HG02884 (cell line): ENCODE measurements at regions not wholly inside any gene's neighbourhood (a gene's known extent, or its start where the extent isn't known, plus 50 kb on each side); places are given as distances from the start of the nearest gene placed in this dataset.
"Not testable (repeated sequence)": the region's sequence is repeated elsewhere in the genome, so short reads cannot be mapped to it uniquely, and the experiment has no call there.

Source experiments
- ATAC-seq: cut with Tn5 transposase; IDR thresholded peaks from one replicate; pipeline ENCODE4 v1.9.1; 2021; ENCODE audit warnings: mild to moderate bottlenecking, moderate library complexity; ENCODE audit not compliant: unreplicated experiment

DNA sequence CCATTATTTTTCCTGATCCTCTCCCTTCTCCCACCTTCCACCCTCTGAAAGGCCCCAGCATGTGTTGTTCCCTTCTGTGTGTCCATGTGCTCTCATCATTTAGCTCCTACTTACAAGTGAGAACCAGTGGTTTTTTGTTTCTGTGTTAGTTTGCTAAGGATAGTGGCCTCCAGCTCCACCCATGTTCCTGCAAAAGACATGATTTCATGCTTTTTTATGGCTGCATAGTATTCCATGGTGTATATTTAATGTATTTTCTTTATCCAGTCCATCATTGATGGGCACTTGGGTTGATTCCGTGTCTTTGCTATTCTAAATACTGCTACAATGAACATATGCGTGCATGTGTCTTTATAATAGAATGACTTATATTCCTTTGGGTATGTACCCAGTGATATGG lies 89.4 kb upstream of the C1orf174 start:
- ATAC-seq: no peak

DNA sequence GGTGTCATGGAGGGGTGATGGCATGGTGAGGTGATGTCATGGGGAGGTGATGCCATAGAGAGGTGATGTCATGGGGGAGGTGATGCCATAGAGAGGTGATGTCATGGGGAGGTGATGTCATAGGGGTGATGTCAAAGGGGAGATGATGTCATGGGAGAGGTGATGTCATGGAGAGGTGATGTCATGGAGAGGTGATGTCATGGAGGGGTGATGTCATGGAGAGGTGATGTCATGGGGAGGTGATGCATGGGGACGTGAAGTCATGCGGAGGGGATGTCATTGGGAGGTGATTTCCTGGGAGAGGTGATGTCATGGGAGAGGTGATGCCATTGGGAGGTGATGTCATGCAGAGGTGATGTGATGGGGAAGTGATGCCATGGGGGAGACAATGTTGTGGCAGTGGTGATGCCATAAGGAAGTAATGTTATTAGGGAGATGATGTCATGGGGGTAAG lies 92.1 kb upstream of the C1orf174 start:
- no peak for ATAC-seq

DNA sequence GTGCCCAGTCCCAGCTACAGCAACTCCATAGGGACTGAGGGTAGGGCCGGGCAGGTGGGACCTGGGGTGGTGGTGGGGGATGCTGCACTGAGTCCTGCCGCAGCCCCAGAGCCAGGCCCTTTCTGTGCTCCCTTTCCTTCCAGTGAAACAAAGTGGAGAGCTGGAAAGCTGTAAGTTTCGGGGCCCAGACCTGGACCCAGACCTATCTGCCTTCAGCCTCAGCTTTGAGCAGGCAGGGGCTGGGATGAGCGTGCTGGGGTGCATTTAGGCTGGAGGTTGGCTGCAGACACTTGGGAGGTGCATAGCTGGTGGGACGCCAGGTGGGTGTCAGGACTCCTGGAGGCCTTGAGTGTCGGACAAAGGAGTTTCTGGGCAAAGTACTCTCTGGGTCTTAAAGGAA lies 92.7 kb upstream of the C1orf174 start:
- no peak for ATAC-seq

DNA sequence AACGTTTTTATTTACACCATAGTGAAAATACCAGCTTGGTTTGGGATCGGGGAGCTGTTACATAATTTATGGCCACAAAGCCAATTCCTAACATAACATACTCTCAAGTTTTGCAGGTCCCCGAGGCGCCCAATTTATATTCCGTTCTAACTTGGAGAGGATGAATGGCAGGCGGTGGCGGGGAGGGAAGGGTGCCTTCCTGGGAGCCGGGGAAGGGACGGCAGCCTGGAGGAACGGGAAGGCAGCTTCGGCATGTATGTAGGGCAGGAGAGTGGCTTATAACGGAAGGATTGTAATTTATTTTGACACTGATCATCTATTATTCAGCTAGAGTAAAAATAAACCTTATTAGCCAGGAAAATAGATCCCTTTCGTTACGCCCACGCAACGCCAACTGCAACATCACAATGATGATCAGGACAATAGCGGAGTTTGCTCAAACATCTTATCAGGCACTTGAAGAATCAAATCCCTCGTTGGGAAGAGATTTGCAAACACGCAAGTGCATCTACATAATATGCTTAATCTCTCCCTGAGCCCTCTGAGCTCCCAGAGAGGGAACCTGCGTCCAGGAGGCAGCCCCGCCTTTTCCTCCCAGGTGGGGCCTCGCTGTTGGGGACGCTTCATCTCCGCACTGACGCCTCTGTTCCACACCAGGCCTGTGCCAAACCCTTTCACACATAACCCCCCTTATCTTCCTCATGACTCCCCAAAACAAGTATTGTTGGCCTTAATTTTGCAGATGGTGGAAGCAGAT lies 93.7 kb upstream of the C1orf174 start:
- ATAC-seq: no peak

DNA sequence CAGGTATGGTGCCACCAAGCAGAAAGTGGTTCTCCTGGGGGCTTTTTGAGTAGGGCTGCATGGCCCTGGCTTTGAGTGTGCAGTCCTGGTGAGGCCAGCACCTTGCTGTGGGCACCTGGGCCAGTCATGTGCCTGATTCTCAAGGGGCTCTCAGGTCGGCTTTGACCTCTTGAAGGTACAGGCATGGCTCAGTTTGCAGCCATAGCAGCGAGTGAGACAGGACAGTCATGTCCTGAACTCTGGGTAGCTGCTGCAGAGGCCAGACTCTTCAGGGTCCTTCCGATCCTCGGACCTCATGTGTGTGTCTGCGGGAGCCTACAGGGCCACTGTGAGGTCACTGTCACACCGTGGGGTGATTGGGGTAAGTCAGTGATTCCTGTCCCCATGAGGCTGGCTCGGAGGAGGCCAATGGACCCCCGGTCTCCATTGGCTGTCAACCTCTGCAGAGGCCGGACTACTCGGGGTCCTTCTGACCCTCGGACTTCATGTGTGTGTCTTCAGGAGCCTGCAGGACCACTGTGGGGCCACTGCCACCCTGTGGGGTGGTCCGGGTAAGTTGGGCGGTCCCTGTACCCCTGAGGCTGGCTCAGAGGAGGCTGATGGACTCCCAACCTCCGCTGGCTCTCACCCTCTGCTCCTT lies 95.2 kb upstream of the C1orf174 start:
- ATAC-seq: no peak

DNA sequence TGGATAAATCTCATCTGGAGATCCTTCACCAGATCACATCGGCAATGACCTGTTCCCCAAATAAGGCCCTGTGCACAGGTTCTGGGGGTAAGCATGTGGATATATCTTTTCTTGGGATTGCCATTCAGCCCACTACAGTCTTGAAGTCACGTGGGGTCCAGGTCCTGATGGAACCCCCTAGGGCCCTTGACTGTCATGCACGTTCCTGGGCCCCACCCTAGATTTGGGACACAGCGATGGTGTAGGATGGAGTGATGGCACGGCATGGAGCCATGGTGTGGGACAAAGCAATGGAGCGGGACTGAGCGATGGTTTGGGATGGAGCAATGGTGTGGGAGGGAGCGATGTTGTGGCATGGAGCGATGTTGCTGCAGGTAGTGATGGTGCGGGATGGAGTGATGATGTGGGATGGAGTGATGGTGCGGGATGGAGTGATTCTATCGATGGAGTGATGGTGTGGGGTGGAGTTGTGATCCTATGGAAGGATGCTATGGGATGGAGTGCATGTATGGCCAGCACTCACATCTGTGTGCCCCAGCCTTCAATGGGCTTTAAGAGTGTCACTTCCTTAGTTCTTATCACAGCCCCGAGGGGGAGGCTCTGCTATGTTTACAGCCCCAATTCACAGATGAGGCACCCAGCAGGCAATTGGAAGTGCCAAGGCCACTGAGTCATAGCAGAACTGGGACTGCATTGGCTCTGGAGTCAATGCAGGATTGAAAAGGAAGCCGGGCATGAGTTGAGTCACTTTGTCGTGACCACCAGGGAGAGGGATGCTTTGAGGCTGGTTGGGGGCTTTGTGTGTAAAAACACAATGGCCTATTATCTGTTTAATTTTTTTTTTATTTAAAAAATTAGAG lies 97.0 kb upstream of the C1orf174 start:
- no peak for ATAC-seq

DNA sequence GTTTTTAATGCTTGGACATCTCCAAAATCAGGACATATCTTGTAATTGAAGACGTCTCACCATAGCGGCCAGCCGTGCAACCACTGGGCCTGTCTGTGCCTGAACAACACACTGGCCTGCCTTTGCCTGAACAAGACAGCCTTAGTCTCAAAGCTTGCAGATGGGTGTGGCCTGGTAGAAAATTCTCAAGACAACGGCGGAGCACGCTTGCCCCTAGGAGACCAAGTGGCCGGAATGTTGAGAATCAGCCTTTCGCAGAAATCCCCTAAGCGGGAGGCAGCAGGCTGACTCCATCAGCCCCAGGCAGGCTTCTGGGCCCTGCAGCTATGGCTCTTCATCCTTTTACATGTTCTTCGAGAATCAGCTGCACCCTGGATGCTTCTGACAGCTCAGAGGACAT lies 98.0 kb upstream of the C1orf174 start:
- no peak for ATAC-seq

DNA sequence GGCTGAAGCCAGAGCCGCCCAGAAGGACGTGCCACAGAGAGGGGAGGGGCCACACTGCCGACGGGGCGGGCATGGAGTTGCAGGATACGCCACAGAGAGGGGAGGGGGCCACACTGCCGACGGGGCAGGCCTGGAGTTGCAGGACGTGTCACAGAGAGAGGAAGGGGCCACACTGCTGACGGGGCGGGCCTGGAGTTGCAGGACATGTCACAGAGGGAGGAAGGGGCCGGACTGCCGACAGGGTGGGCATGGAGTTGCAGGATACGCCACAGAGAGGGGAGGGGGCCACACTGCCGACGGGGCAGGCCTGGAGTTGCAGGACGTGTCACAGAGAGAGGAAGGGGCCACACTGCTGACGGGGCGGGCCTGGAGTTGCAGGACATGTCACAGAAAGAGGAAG lies 99.4 kb upstream of the C1orf174 start:
- not testable (repeated sequence) for ATAC-seq

DNA sequence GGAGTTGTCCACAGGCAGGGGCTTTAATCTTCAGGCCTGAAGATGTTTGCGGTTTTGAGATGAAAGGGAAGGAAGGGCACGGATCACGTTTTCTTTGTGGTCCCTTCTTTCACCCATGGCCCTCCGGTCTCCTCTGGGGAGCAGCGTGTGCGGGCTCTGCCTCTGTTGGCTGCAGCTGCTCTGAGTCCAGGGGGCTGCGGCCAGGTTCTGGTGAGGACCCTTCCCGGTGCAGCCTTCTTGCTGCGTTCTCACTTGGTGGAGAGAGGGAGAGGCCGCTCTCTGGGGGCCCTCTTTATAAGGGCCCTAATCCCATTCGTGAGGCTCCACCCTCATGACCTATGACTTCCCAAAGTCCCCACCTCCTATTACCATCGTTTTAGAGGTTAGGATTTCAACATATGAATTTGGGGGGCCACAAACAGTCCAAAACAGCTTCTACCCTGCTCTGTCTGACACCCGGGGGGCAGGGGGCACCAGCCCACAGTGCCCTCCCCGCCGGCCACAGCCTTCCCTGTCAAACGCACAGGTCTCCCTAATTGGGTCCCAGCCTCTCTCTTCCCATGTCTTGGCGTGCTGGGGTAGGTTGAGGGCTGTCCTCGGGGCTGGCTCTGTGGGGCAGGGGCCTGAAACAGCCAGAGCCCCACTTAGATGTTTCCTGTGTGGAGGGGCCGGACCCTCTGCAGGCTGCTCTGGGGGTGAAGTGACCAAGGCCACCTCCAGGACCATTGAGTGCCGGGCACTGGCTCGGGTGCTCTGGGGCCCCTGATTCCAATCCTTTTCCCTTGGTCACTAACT lies 100.1 kb upstream of the C1orf174 start:
- ATAC-seq: no peak

DNA sequence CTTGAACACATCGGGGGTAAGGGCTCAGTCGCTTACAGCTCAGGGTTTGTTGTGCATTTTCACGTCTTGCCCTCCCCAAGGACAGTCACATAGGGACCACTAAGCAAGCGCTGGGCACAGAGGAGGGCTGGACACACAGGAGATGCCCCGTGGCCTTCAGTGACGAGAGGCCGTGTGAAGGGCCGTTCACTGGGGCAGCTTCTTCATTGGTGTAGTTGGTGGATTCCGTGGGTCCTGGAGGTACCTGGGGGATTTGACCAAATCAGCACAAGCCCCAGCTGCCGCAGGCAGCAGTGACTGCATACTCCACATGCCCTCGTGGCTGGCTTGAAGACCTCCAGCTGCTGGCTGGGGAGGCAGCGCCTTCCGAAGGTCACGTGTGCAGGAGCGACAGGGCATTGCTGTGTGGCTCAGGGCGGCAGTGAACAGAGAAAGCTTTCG lies 100.8 kb upstream of the C1orf174 start:
- ATAC-seq: no peak

DNA sequence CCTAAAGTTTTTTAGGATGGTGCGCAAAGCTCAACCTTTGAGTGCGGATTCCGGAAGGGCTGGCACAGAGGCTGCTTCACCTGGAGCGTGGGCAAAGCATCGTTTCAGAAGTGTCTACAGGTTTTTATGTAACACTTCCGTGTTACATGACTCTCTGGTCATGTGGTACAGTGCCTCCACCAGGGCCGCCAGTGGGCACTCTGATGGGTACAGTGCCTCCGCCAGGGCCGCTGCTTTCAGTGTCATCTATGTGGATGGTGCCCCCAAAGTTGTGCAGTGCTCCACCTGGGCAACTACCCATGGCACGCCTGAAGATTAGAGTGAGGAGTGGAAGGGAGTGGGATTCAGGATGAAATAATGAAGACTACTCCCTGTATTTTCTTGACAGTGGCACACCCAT lies 101.4 kb upstream of the C1orf174 start:
- ATAC-seq: no peak

DNA sequence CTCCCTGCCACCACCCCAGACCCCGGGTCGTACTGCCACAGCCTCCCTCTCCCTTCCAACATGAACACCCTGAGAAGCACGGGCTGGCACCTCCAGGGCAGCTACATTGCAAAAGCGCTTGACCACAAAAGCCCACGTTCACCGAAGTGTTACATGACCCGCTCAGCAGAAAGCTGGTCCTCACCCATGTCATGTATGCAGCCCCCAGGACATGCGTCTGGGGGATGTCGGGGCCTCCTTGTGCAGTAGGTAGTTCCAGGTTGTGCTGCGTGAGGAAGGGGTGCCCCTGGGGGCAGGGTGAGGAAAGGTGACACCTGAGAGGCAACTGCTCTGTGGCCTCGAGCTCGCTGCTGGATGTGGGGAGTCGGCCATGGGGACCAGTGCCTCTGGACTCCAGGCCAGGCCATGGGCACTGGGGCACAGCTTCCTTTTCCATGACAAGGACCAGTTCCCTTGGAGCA lies 102.0 kb upstream of the C1orf174 start:
- ATAC-seq: no peak

DNA sequence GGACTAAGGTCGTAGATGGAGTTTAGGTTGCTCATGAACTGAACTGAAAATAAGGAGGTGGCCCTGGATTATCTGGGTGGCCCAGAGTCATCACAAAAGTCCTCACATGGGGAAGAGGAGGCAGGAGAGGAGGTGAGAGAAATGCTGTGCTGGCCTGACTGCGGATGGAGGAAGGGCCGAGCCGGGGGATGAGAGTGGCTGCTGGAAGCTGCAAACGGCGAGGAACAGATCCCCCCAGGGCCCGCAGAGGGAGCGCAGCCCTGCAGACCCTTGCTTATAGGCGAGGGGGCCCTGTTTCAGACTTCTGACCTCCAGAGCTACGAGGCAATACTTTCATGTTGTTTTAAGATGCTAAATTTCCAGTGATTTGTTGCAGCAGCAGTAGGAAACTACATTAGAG lies 102.7 kb upstream of the C1orf174 start:
- ATAC-seq: no peak

DNA sequence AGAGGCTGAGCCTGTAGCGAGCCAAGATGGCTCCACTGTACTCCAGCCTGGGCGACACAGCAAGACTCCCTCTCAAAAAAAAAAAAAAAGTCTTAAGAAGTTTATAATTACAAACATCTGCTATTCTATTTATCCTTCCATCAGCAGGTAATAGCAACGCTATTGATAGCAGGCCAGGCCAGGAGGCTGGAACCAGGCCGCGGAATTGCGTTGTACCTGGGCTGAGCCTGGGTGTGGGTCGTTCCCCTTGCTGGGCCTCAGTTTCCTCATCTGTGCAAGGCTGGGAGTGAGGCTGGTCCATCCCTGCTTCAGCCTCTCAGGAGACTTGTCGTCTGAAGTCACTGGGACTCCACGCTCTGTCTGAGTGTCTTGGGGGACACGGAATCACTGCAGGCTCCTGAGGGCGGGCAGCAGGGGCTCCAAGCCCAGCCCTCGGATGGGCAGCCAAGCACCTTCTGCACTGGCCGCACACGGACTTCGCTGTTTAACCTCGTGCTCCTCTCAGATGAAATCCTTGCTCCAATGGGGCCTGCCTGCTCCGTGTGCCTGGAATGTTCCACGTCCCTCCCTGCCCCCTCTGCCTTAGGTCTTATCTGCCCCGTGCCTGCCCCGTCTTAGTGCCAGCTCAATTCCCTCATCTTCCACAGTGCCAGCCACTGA lies 103.9 kb upstream of the C1orf174 start:
- no peak for ATAC-seq

DNA sequence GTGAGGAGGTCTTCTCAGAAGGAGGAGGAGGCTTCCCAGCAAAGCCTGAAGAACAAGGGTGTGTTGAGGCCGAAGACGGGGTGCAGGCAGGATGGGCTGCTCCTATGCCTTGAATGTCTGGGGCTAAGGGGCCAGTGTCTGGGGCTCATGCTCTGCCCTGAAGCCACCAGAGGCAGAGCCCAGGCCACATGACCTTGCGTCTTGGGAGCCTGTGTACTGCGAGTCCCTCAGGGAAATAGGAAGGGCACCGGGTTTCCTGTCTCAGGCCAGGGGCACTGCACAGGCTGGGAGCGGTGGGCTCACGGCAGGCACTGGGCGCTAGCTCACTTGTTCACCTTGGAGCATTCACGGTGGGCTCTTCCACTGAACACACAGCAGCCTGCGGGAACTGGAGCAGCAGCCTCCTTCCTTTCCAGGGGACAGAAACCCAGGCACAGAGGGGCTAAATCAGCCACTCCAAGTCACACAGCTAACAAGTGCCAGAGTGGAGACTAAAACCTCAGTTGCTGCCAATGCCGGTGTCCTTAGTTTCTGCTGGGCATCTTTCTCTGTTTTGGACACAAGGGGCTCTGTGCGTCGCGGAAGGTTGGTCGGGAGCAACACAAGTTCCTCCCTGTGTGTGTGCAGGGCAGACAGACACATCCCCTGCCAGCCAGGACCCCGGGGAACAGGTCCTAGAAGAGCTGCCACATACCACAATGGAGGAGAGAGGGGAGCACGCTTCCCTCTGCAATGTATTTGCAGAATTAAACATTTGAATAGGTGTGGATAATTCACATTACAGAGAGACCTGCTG lies 104.8 kb upstream of the C1orf174 start:
- ATAC-seq: no peak

DNA sequence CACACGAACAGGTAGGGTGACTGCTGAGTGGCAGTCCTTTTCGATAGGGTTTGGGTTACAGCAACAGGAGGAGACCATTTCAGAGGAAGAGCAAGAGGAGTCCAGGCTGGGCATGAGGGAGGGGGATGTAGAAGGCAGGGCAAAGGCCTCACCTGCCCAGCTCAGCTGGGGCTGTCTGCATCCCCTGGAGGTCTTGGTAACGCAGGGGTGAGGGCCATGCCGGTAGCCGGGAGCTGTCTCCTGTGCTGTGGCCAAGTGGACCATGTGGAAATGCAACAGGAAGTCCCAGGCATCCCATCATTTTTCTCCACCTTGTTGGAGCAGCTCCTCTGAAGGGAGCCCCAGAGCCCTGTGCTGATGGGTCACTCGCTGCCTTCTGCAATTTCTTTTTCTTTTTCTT lies 105.4 kb upstream of the C1orf174 start:
- ATAC-seq: no peak

DNA sequence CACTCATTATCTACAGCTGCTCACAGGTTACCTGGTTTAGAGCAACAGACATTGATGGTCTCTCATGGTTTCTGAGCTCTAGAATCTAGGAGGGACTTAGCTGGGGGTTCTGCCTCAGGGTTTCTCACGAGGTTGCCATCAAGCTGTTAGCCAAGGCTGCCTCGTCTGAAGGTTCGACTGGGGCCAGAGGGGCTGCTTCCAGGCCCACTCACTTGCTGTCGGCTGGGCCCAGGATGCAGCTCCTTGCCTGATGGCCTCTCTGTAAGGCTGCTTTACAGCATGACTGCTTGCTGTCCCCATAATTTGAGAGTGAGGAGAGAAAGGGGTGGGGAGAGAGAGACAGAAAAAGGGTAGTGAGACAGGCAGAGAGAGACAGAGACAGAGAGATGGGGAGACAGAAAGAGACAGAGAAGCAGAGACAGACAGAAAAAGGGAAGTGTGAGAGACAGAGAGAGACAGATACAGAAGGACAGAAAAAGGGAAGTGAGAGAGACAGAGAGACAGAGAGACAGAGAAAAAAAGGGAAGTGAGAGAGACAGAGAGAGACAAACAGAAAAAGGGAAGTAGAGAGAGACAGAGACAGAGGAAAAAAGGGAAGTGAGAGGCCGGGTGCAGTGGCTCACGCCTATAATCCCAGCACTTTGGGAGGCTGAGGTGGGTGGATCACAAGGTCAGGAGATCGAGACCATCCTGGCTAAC lies 106.8 kb upstream of the C1orf174 start:
- no peak for ATAC-seq

DNA sequence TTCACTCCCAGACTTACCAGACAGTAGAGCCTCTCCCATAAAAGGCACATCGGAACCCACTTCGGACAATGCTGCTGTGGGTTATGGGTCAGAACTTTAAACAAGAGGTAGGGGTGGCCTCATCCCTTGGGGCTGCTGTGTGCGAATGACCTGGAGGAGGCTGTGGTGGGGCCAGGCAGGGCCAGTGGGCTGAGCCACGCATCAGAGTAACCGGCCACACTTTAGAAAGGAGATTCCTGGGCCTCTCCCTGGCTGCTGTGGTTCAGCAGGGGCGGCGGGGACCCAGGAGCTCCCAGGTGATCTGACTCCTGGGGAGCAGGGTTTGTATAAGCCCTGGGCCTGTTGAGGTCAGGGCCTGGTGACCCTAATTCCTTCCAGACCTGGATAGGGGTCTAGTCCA lies 110.2 kb upstream of the C1orf174 start:
- ATAC-seq: no peak
